Kidney (tissue), 13 donors: ENCODE measurements at regions not wholly inside any gene's neighbourhood (a gene's known extent, or its start where the extent isn't known, plus 50 kb on each side); places are given as distances from the start of the nearest gene placed in this dataset.
A peak's percentile ranks its signal among the peaks of the same experiment; 100 is the strongest.

ENCODE experiments used
- DNase-seq, 5 donors: peaks; one replicate each; pipeline ENCODE4 v3.0.0-alpha.2; 2013 to 2020
- FAIRE-seq: peaks from 2 replicates; lab custom pipeline; 2012; peaks lifted over from hg19 to GRCh38; lab: Jason Lieb, UNC
- H3K27ac ChIP-seq, 2 donors: one replicate each; pipeline ENCODE4 v1.7.0; 2013; ENCODE audit warnings: low read depth in 2 of 2, low read length in 2 of 2, inconsistent platforms in 1 of 2
- H3K27me3 ChIP-seq: one replicate; pipeline ENCODE4 v1.7.1; 2013; ENCODE audit warnings: low read length, inconsistent platforms; ENCODE audit not compliant: control insufficient read depth, insufficient read depth
- H3K36me3 ChIP-seq, 3 donors: one replicate each; pipeline versions ENCODE4 v1.7.0 to v1.7.1; 2013; ENCODE audit warnings: low read length in 3 of 3, control low read depth in 1 of 3, inconsistent platforms in 1 of 3; ENCODE audit not compliant: insufficient read depth in 3 of 3, control insufficient read depth in 2 of 3
- H3K4me1 ChIP-seq, 3 donors: one replicate each; pipeline versions ENCODE4 v1.7.0 to v1.7.1; 2013; ENCODE audit warnings: low read length in 3 of 3, inconsistent platforms in 1 of 3, low read depth in 1 of 3; ENCODE audit not compliant: control insufficient read depth in 2 of 3, insufficient read depth in 2 of 3
- H3K4me3 ChIP-seq, 3 donors: one replicate each; pipeline versions ENCODE4 v1.7.0 to v1.8.1; 2013; ENCODE audit warnings: low read length in 3 of 3, control low read depth in 1 of 3, inconsistent platforms in 1 of 3
- H3K9ac ChIP-seq, 3 donors: one replicate each; pipeline versions ENCODE4 v1.7.0 to v1.7.1; 2013; ENCODE audit warnings: low read length in 3 of 3, control low read depth in 1 of 3, inconsistent platforms in 1 of 3
- H3K9me3 ChIP-seq, 3 donors: one replicate each; pipeline versions ENCODE4 v1.7.0 to v1.7.1; 2013; ENCODE audit warnings: low read length in 3 of 3, control low read depth in 1 of 3, inconsistent platforms in 1 of 3; ENCODE audit not compliant: control insufficient read depth in 2 of 3, insufficient read depth in 1 of 3
- intact Hi-C: fragments of 100-400 bp; cut with DNase I; formaldehyde crosslinking; loops from one replicate; pipeline ENCODE4 v1.11.1; 2022
- TF ChIP-seq, protein P1 (sequence below): IDR thresholded peaks from 3 replicates; pipeline ENCODE4 v1.5.1; 2012; ENCODE audit warnings: mild to moderate bottlenecking, moderate library complexity, borderline replicate concordance; ENCODE audit not compliant: insufficient read depth; ENCODE audit errors: extremely low read depth
- donor health status: control.
- donor health status: control.
- donor health status: control.
- donor health status: control.
- donor health status: control.
- donor health status: DM: yes; HTN: yes; CAD: no.
- donor health status: Normal renal cell carcinoma (clear cell type).

GRCh38 chr16:85433477-85433876 is 179.6 kb upstream of the GSE1 start:
- H3K36me3 ChIP-seq: no peaks in the 10 kb centered on the region
- no peaks in the 10 kb centered on the region for H3K27me3 ChIP-seq
- TF ChIP-seq, protein P1, sequence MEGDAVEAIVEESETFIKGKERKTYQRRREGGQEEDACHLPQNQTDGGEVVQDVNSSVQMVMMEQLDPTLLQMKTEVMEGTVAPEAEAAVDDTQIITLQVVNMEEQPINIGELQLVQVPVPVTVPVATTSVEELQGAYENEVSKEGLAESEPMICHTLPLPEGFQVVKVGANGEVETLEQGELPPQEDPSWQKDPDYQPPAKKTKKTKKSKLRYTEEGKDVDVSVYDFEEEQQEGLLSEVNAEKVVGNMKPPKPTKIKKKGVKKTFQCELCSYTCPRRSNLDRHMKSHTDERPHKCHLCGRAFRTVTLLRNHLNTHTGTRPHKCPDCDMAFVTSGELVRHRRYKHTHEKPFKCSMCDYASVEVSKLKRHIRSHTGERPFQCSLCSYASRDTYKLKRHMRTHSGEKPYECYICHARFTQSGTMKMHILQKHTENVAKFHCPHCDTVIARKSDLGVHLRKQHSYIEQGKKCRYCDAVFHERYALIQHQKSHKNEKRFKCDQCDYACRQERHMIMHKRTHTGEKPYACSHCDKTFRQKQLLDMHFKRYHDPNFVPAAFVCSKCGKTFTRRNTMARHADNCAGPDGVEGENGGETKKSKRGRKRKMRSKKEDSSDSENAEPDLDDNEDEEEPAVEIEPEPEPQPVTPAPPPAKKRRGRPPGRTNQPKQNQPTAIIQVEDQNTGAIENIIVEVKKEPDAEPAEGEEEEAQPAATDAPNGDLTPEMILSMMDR: no peak
- H3K9ac ChIP-seq: no peak overlapping the region
- no peak overlapping the region for H3K4me3 ChIP-seq
- no peak overlapping the region for H3K27ac ChIP-seq
- intact Hi-C loops: no loop called here
- DNase-seq (peak in 1 of 5 donors; percentile 28), FAIRE-seq (no peak)
- H3K4me1 ChIP-seq: peaks cover 0 to 5% (median 4%) of the 10 kb centered on the region in 3 donors
- H3K9me3 ChIP-seq: no peaks in the 10 kb centered on the region

DNA sequence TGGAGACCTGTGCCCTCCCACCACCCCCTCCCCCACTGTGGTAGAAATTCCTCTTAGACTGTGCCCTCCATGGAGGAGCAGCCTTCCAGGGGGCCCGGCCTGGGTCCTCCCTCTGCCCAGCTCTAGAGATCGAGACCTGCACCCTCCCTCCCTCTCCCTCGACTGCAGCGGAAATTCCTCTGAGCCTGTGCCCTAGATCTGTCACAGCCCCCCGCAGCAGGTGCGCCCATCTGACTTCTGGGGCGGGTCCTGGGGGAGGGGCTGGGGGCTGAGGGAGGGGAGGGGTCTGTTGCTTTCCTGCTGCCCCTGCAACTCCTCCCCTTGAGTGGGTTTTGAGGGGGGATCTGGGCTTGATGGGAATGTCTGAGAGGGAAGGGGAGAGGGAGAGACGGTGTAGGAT is 177.8 kb upstream of the GSE1 start:
- FAIRE-seq (no peak), DNase-seq (no peak)
- no peak overlapping the region for H3K9ac ChIP-seq
- H3K27ac ChIP-seq: no peak overlapping the region
- H3K4me3 ChIP-seq: no peak overlapping the region
- peaks cover 0 to 7% (median 4%) of the 10 kb centered on the region in 3 donors for H3K4me1 ChIP-seq
- peaks cover 0 to 2% (median 0%) of the 10 kb centered on the region in 3 donors for H3K36me3 ChIP-seq
- H3K9me3 ChIP-seq: no peaks in the 10 kb centered on the region
- H3K27me3 ChIP-seq: no peaks in the 10 kb centered on the region
- TF ChIP-seq, protein P1: no peak
- intact Hi-C loops: no loop called here

- no peak for FAIRE-seq
- H3K9ac ChIP-seq: no peak overlapping the region
- intact Hi-C loops: no loop called here
- H3K4me3 ChIP-seq: no peak overlapping the region
- peaks cover 0 to 7% (median 4%) of the 10 kb centered on the region in 3 donors for H3K4me1 ChIP-seq
- TF ChIP-seq, protein P1: no peak
- peaks cover 0 to 2% (median 0%) of the 10 kb centered on the region in 3 donors for H3K36me3 ChIP-seq
- no peaks in the 10 kb centered on the region for H3K9me3 ChIP-seq
- DNase-seq: no peak
- H3K27ac ChIP-seq: no peak overlapping the region
- H3K27me3 ChIP-seq: no peaks in the 10 kb centered on the region
These were observed 177.4 kb upstream of the GSE1 start for GRCh38 chr16:85435700-85436099.

DNA sequence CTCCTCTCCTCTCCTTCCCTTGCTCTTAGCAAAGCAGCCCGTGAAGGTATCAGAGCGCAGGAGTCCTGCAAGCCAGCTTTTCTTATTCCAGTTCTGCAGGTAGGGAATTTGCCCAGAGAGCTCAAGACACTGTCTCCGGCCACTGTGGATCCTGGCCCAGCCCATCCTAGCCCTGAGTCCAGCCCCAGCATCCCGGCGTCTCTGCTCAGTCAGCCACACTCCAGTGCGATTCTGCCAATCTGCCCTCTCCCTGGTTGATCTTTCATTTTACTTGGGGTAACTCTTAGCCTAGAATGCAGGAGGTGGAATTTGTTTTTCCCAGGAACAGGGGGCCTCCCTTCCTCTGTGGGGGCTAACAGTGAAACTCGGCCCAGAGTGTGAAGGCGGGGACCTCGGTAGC is 176.9 kb upstream of the GSE1 start:
- Histone ChIP-seq H3K36me3 (peaks cover 0 to 2% (median 0%) of the 10 kb centered on the region in 3 donors), H3K9me3 (no peaks in the 10 kb centered on the region), H3K4me1 (peaks cover 0 to 7% (median 4%) of the 10 kb centered on the region in 3 donors), H3K9ac (no peak overlapping the region), H3K27me3 (no peaks in the 10 kb centered on the region), H3K27ac (no peak overlapping the region), H3K4me3 (no peak overlapping the region)
- intact Hi-C loops: no loop called here
- no peak for DNase-seq
- TF ChIP-seq, protein P1: no peak
- no peak for FAIRE-seq
